SK-N-SH (cell line): ENCODE measurements at regions not wholly inside any gene's neighbourhood (a gene's known extent, or its start where the extent isn't known, plus 50 kb on each side); places are given as distances from the start of the nearest gene placed in this dataset.

Experiments used
- EP300 ChIP-seq, 2 experiments: IDR thresholded peaks; 2 replicates each; pipeline versions ENCODE4 v1.4.0 to v1.6.1; 2012; ENCODE audit warnings: borderline replicate concordance in 1 of 2, low read depth in 1 of 2, low read length in 1 of 2
- EZH2phosphoT487 ChIP-seq: fragments of 200-600 bp; sonication (generic); IDR thresholded peaks from 2 replicates; pipeline ENCODE4 v1.6.1; 2017; ENCODE audit warnings: low read depth, mixed run types, mild to moderate bottlenecking, antibody characterized with exemption, moderate library complexity, borderline replicate concordance
- FOSL2 ChIP-seq: IDR thresholded peaks from 2 replicates; pipeline ENCODE4 v1.4.0; 2012; ENCODE audit warnings: low read depth, mild to moderate bottlenecking, moderate library complexity, borderline replicate concordance
- NFIC ChIP-seq: IDR thresholded peaks from 2 replicates; pipeline ENCODE4 v1.4.0; 2012; ENCODE audit warnings: borderline replicate concordance
- NRF1 ChIP-seq: IDR thresholded peaks from 2 replicates; pipeline ENCODE4 v1.6.1; 2012; ENCODE audit warnings: low read depth, mild to moderate bottlenecking, low read length
- RAD21 ChIP-seq: IDR thresholded peaks from 2 replicates; pipeline ENCODE4 v1.6.1; 2012; ENCODE audit warnings: mild to moderate bottlenecking, low read length
- SIN3A ChIP-seq: IDR thresholded peaks from 2 replicates; pipeline ENCODE4 v1.6.1; 2012; ENCODE audit warnings: low read depth, mild to moderate bottlenecking, low read length, moderate library complexity, borderline replicate concordance
- TF ChIP-seq, protein P1 (sequence below): fragments of 200-600 bp; sonication (generic); IDR thresholded peaks from 2 replicates; pipeline ENCODE4 v1.6.1; 2017; ENCODE audit warnings: antibody characterized with exemption, mild to moderate bottlenecking, moderate library complexity

- no peak for TF ChIP-seq EP300 (IDR thresholded peaks at IDR 0.05; ENCODE audit: borderline replicate concordance in 1 of 2, low read depth in 1 of 2, low read length in 1 of 2)
- TF ChIP-seq NRF1 = no peak
- no peak for TF ChIP-seq SIN3A
- TF ChIP-seq NFIC = no peak
- TF ChIP-seq, protein P1, sequence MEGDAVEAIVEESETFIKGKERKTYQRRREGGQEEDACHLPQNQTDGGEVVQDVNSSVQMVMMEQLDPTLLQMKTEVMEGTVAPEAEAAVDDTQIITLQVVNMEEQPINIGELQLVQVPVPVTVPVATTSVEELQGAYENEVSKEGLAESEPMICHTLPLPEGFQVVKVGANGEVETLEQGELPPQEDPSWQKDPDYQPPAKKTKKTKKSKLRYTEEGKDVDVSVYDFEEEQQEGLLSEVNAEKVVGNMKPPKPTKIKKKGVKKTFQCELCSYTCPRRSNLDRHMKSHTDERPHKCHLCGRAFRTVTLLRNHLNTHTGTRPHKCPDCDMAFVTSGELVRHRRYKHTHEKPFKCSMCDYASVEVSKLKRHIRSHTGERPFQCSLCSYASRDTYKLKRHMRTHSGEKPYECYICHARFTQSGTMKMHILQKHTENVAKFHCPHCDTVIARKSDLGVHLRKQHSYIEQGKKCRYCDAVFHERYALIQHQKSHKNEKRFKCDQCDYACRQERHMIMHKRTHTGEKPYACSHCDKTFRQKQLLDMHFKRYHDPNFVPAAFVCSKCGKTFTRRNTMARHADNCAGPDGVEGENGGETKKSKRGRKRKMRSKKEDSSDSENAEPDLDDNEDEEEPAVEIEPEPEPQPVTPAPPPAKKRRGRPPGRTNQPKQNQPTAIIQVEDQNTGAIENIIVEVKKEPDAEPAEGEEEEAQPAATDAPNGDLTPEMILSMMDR = no peak
- no peak for TF ChIP-seq RAD21
- no peak for TF ChIP-seq FOSL2
- no peak for TF ChIP-seq EZH2phosphoT487
Observed at GRCh38 chr22:49017482-49018329, 810.0 kb downstream of the BRD1 start.
